ENCODE measurements at regions not wholly inside any gene's neighbourhood (a gene's known extent, or its start where the extent isn't known, plus 50 kb on each side); places are given as distances from the start of the nearest gene placed in this dataset.

GRCh38 chr12:126741536-126742240 is 1525.3 kb upstream of the TMEM132C start:
- H3K27ac Mint-ChIP-seq = no peak overlapping the region
- peaks cover 4% of the 10 kb centered on the region for H3K9me3 Mint-ChIP-seq (ENCODE audit: low read depth)
- no peaks in the 10 kb centered on the region for H3K4me1 Mint-ChIP-seq (ENCODE audit: low read depth)
- TF ChIP-seq CTCF (IDR thresholded peaks at IDR 0.05; ENCODE audit: unreplicated experiment) = no peak
- no peak overlapping the region for H3K4me3 Mint-ChIP-seq (ENCODE audit: low read depth)
- no peak for DNase-seq (ENCODE audit: low spot score, unreplicated experiment)
- H3K36me3 Mint-ChIP-seq (ENCODE audit: insufficient read depth) = no peaks in the 10 kb centered on the region
- peaks cover 32% of the 10 kb centered on the region for H3K27me3 Mint-ChIP-seq

- Mint-ChIP-seq H3K27ac (no peak overlapping the region), H3K36me3 (ENCODE audit: insufficient read depth) (no peaks in the 10 kb centered on the region), H3K27me3 (peaks cover 30% of the 10 kb centered on the region), H3K9me3 (ENCODE audit: low read depth) (peaks cover 4% of the 10 kb centered on the region), H3K4me1 (ENCODE audit: low read depth) (no peaks in the 10 kb centered on the region), H3K4me3 (ENCODE audit: low read depth) (no peak overlapping the region)
- no peak for DNase-seq (ENCODE audit: low spot score, unreplicated experiment)
- no peak for TF ChIP-seq CTCF (IDR thresholded peaks at IDR 0.05; ENCODE audit: unreplicated experiment)
Observed at GRCh38 chr12:126742241-126742641, 1524.7 kb upstream of the TMEM132C start.

- no peaks in the 10 kb centered on the region for H3K4me1 Mint-ChIP-seq (ENCODE audit: low read depth)
- peaks cover 44% of the 10 kb centered on the region for H3K27me3 Mint-ChIP-seq
- DNase-seq (ENCODE audit: low spot score, unreplicated experiment) = peak; percentile 51
- H3K27ac Mint-ChIP-seq = no peak overlapping the region
- H3K9me3 Mint-ChIP-seq (ENCODE audit: low read depth) = no peaks in the 10 kb centered on the region
- peak; percentile 93 for TF ChIP-seq CTCF (IDR thresholded peaks at IDR 0.05; ENCODE audit: unreplicated experiment)
- no peak overlapping the region for H3K4me3 Mint-ChIP-seq (ENCODE audit: low read depth)
- no peaks in the 10 kb centered on the region for H3K36me3 Mint-ChIP-seq (ENCODE audit: insufficient read depth)
Observed at GRCh38 chr12:126747530-126748149, 1519.3 kb upstream of the TMEM132C start.

GRCh38 chr12:126752021-126752420 is 1514.9 kb upstream of the TMEM132C start:
- no peak overlapping the region for H3K27ac Mint-ChIP-seq
- H3K36me3 Mint-ChIP-seq (ENCODE audit: insufficient read depth) = no peaks in the 10 kb centered on the region
- H3K4me3 Mint-ChIP-seq (ENCODE audit: low read depth) = no peak overlapping the region
- H3K27me3 Mint-ChIP-seq = peaks cover 47% of the 10 kb centered on the region
- H3K9me3 Mint-ChIP-seq (ENCODE audit: low read depth) = no peaks in the 10 kb centered on the region
- TF ChIP-seq CTCF (IDR thresholded peaks at IDR 0.05; ENCODE audit: unreplicated experiment) = no peak
- H3K4me1 Mint-ChIP-seq (ENCODE audit: low read depth) = no peaks in the 10 kb centered on the region
- no peak for DNase-seq (ENCODE audit: low spot score, unreplicated experiment)

GRCh38 chr12:126757326-126757725 is 1509.6 kb upstream of the TMEM132C start:
- DNase-seq (ENCODE audit: low spot score, unreplicated experiment) = no peak
- peaks cover 23% of the 10 kb centered on the region for H3K27me3 Mint-ChIP-seq
- no peak overlapping the region for H3K27ac Mint-ChIP-seq
- H3K4me3 Mint-ChIP-seq (ENCODE audit: low read depth) = no peak overlapping the region
- no peak for TF ChIP-seq CTCF (IDR thresholded peaks at IDR 0.05; ENCODE audit: unreplicated experiment)
- no peaks in the 10 kb centered on the region for H3K9me3 Mint-ChIP-seq (ENCODE audit: low read depth)
- H3K36me3 Mint-ChIP-seq (ENCODE audit: insufficient read depth) = no peaks in the 10 kb centered on the region
- H3K4me1 Mint-ChIP-seq (ENCODE audit: low read depth) = no peaks in the 10 kb centered on the region

Measured in progenitor cell of endocrine pancreas (in vitro differentiated cells).